Neuron (in vitro differentiated cells): ENCODE measurements at regions not wholly inside any gene's neighbourhood (a gene's known extent, or its start where the extent isn't known, plus 50 kb on each side); places are given as distances from the start of the nearest gene placed in this dataset.
"Not testable (repeated sequence)": the region's sequence is repeated elsewhere in the genome, so short reads cannot be mapped to it uniquely, and the experiment has no call there.

ENCODE experiments used
- H2AFZ ChIP-seq: one replicate; pipeline ENCODE4 v1.6.1; 2013; ENCODE audit warnings: low read depth, mild to moderate bottlenecking, inconsistent platforms, low read length, moderate library complexity
- H3K27me3 ChIP-seq: one replicate; pipeline ENCODE4 v1.6.1; 2013; ENCODE audit warnings: low read length; ENCODE audit not compliant: insufficient read depth
- H3K36me3 ChIP-seq: one replicate; pipeline ENCODE4 v1.6.1; 2013; ENCODE audit warnings: low read length; ENCODE audit not compliant: insufficient read depth
- H3K4me1 ChIP-seq: one replicate; pipeline ENCODE4 v1.6.1; 2013; ENCODE audit warnings: low read length; ENCODE audit not compliant: insufficient read depth
- H3K4me3 ChIP-seq: 2 replicates; pipeline ENCODE4 v1.5.1; 2013; ENCODE audit warnings: mild to moderate bottlenecking, low read length, moderate library complexity
- H3K9me3 ChIP-seq: one replicate; pipeline ENCODE4 v1.6.1; 2013; ENCODE audit warnings: low read length

DNA sequence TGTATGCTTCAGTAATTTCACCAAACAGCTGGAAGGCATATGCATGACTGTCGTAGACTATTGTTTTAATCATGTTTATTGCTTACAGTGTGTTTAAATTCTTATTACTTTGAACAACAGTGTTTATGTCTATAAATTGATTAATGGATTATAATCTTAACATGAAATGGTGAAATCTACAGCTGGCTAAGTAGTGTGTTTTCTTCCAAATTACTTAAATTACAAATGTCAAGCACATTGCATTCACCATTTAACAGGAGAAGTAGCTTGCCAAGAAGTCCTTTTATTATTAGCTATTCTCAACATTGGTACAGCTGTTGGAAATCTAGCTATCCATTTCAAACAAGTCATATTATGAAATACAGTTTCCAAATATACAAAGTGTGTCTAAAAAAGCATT lies 849.3 kb upstream of the PCDH10 start:
- H3K36me3 ChIP-seq, result no peaks in the 10 kb centered on the region
- peaks cover 4% of the 10 kb centered on the region for H3K4me1 ChIP-seq
- no peaks in the 10 kb centered on the region for H3K9me3 ChIP-seq
- no peaks in the 10 kb centered on the region for H3K27me3 ChIP-seq
- no peak overlapping the region for H2AFZ ChIP-seq
- H3K4me3 ChIP-seq, result no peak overlapping the region

- no peak overlapping the region for H3K4me3 ChIP-seq
- H3K9me3 ChIP-seq, result no peaks in the 10 kb centered on the region
- no peaks in the 10 kb centered on the region for H3K27me3 ChIP-seq
- no peak overlapping the region for H2AFZ ChIP-seq
- no peaks in the 10 kb centered on the region for H3K36me3 ChIP-seq
- no peaks in the 10 kb centered on the region for H3K4me1 ChIP-seq
These were observed 836.6 kb upstream of the PCDH10 start for GRCh38 chr4:132312521-132312920.

DNA sequence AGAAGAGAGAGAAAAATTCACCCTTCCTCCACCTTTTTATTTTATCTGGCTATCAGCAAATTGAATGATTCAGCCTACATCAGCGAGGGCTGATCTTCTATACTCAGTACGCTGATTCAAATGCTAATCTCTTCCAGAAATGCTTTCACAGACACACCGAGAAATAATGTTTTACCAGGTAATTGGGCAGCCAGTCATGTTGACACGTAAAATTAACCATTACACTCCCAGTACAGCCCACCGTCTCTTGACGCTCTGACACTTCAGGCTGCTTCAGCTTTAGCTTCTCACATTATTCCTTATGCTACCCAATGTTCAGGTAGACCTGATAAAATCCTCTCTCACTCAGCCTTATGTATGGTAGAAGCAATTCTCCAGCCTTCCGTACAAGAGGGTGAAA lies 835.2 kb upstream of the PCDH10 start:
- Histone ChIP-seq H3K9me3 (no peaks in the 10 kb centered on the region), H3K27me3 (no peaks in the 10 kb centered on the region), H2AFZ (no peak overlapping the region), H3K4me3 (no peak overlapping the region), H3K36me3 (no peaks in the 10 kb centered on the region), H3K4me1 (no peaks in the 10 kb centered on the region)

- Histone ChIP-seq H2AFZ (no peak overlapping the region), H3K4me3 (no peak overlapping the region), H3K9me3 (no peaks in the 10 kb centered on the region), H3K4me1 (no peaks in the 10 kb centered on the region), H3K36me3 (no peaks in the 10 kb centered on the region), H3K27me3 (no peaks in the 10 kb centered on the region)
These were observed 832.4 kb upstream of the PCDH10 start for GRCh38 chr4:132316738-132317137.

DNA sequence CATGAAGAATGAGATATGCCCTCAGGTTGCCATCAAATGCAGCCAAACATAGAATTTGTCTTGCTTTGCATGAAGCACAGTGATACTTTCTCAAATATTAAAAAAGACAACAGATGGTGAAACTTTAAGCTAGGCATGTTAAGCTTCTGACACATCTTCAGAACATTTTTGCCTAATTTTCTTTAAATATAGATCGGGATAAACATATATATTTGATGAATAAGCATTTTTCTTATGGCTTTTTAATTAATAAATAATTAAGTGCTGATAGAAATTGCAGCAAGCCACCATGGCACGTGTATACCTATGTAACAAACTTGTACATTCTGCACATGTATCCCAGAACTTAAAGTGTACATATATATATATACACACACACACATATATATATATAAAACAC lies 831.2 kb upstream of the PCDH10 start:
- Histone ChIP-seq H3K4me1 (no peaks in the 10 kb centered on the region), H2AFZ (no peak overlapping the region), H3K36me3 (no peaks in the 10 kb centered on the region), H3K9me3 (no peaks in the 10 kb centered on the region), H3K4me3 (no peak overlapping the region), H3K27me3 (no peaks in the 10 kb centered on the region)

DNA sequence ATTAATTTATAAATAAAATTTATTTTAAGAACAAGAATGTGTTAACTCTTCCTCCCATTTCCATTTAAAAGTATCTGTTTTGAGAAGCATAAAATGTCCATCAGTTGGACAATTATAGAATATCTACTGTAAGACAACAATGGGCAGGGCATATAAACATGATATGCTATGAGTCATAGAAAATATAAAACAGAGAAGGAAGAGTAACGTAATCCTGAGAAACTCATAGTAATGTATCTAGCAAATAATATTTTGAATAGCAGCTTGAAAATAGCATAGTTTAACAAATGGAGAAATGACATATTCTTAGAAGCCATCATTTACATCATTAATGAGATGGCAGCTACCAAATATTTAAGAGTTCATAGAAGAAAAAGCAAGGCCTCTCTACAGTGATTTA lies 820.3 kb upstream of the PCDH10 start:
- Histone ChIP-seq H3K36me3 (no peaks in the 10 kb centered on the region), H3K4me1 (no peaks in the 10 kb centered on the region), H3K27me3 (no peaks in the 10 kb centered on the region), H3K9me3 (no peaks in the 10 kb centered on the region), H3K4me3 (no peak overlapping the region), H2AFZ (no peak overlapping the region)

DNA sequence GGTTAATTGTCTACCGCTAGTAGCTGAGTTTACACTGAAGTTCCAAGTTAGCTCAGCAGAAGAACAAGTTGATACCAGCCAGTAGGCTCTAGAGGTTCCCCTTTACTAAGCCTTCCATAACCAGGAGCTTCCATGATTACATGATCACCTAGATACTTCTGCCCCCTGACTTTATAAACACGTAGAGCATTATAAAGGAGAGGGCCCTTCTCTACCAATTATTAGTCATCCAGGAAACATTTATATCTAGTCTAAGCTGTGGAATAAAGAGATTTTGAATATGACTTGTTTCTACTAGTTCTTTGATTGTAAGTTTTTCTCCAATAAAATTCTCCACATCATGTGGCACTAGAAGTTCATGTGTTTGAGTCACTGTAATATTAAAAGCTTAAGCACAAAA lies 818.1 kb upstream of the PCDH10 start:
- H2AFZ ChIP-seq, result no peak overlapping the region

GRCh38 chr4:132332932-132333723 lies 816.0 kb upstream of the PCDH10 start:
- Histone ChIP-seq H3K27me3 (no peaks in the 10 kb centered on the region), H3K36me3 (no peaks in the 10 kb centered on the region), H3K4me3 (no peak overlapping the region), H2AFZ (no peak overlapping the region), H3K9me3 (no peaks in the 10 kb centered on the region), H3K4me1 (no peaks in the 10 kb centered on the region)

More for the DNA sequence above, 818.1 kb upstream of the PCDH10 start:
- H3K27me3 ChIP-seq, result no peaks in the 10 kb centered on the region
- no peaks in the 10 kb centered on the region for H3K9me3 ChIP-seq
- H3K36me3 ChIP-seq, result no peaks in the 10 kb centered on the region
- no peaks in the 10 kb centered on the region for H3K4me1 ChIP-seq
- no peak overlapping the region for H3K4me3 ChIP-seq

GRCh38 chr4:132333724-132334047 lies 815.4 kb upstream of the PCDH10 start:
- no peaks in the 10 kb centered on the region for H3K4me1 ChIP-seq
- H3K4me3 ChIP-seq, result no peak overlapping the region
- no peaks in the 10 kb centered on the region for H3K27me3 ChIP-seq
- H3K9me3 ChIP-seq, result no peaks in the 10 kb centered on the region
- H3K36me3 ChIP-seq, result no peaks in the 10 kb centered on the region
- no peak overlapping the region for H2AFZ ChIP-seq

GRCh38 chr4:132334081-132334480 lies 815.0 kb upstream of the PCDH10 start:
- Histone ChIP-seq H2AFZ (no peak overlapping the region), H3K27me3 (no peaks in the 10 kb centered on the region), H3K4me1 (no peaks in the 10 kb centered on the region), H3K36me3 (no peaks in the 10 kb centered on the region), H3K4me3 (no peak overlapping the region), H3K9me3 (no peaks in the 10 kb centered on the region)

DNA sequence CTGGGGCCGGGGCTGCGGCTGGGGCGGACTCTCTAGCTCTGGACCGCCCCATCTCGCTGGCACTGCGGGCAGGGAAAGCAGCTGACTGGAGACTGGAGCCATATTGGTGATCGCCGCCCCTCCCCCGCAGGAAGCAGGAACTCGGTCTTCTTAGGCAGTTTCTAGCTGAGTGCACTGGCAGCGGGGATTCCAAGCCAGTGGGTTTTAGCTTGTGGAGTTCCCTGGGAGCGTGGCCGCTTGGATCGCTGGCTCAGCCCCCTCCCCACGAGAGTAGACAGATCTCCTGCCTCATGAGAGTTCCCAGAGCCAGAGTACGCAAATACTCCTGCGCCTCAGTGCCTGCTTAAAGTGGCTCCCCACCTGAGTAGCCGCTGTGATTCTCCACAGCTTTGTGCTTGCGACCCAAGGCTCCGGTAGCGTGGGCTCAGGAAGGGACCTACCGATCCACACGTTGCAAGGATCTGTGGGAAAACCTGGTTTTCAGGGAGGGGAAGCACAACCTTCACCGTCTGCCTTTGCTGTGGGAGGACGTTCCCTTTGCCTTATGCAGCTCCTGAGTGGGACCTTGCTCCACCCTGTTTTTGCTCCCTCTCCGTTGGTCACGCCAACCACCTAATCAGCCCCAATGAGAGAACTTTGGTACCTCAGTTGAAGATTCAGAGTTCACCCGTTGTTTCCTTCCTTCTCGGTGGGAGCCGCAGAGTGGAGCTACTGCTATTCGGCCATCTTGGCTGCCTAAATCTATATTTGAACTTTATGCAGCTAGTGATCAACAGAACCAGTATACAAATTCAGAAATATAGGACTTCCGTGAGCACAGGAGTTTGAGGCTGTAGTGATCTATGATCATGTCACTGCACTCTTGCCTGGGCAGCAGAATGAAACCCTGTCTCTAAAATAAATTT lies 803.9 kb upstream of the PCDH10 start:
- Histone ChIP-seq H3K27me3 (no peaks in the 10 kb centered on the region), H2AFZ (no peak overlapping the region), H3K4me3 (no peak overlapping the region), H3K9me3 (no peaks in the 10 kb centered on the region), H3K4me1 (no peaks in the 10 kb centered on the region), H3K36me3 (no peaks in the 10 kb centered on the region)

- Histone ChIP-seq H2AFZ (no peak overlapping the region), H3K4me1 (no peaks in the 10 kb centered on the region), H3K27me3 (no peaks in the 10 kb centered on the region), H3K9me3 (no peaks in the 10 kb centered on the region), H3K36me3 (no peaks in the 10 kb centered on the region), H3K4me3 (no peak overlapping the region)
These were observed 803.1 kb upstream of the PCDH10 start for GRCh38 chr4:132346016-132346415.

DNA sequence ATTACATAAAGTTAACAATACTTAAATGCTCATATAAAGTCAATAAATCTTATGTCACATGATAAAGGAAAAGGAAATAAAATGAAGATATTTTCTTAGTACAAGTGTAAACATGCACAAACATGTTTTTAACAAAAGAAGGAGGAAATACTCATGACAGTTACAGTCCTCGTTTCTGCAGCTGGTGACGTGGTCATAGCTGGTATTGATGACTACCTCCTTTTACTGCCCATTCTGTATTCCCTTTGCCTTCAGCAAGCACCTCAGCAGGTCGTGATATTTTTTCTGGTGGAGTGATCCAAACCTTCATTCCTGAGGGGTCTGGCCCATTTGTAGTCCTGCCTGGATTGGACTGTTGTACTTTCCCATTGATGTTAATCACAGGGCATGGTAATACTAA lies 797.5 kb upstream of the PCDH10 start:
- H3K9me3 ChIP-seq, H2AFZ ChIP-seq, H3K36me3 ChIP-seq, H3K27me3 ChIP-seq, H3K4me1 ChIP-seq, H3K4me3 ChIP-seq: not testable (repeated sequence)
